Activated CD8-positive, alpha-beta T cell treated with anti-CD3 and anti-CD28 coated beads, Interleukin-2, amount 10 ng/mL, durations not matched to agents 7 days and 5 days (primary cell): ENCODE measurements at regions not wholly inside any gene's neighbourhood (a gene's known extent, or its start where the extent isn't known, plus 50 kb on each side); places are given as distances from the start of the nearest gene placed in this dataset.

ENCODE experiments used
- ATAC-seq: fragments of 150-1000 bp; cut with Tn5 transposase; one replicate; pipeline ENCODE4 v1.10.0; 2021; ENCODE audit warnings: moderate library complexity
- CTCF ChIA-PET: fragments of 350-600 bp; sonication (Branson Sonifier 250); formaldehyde crosslinking; loops from one replicate; lab custom pipeline; 2021; ENCODE audit warnings: antibody characterized with exemption; lab: Charles Lee
- POLR2A ChIA-PET: fragments of 350-600 bp; sonication (Branson Sonifier 250); formaldehyde crosslinking; loops from one replicate; lab custom pipeline; 2021; ENCODE audit warnings: antibody characterized with exemption; lab: Charles Lee
- DNase-seq: peaks from one replicate; pipeline ENCODE4 v3.0.0-alpha.2; 2020
- H3K27ac Mint-ChIP-seq: one replicate; pipeline ENCODE4 v1.8.0; 2021; ENCODE audit warnings: mild to moderate bottlenecking, mixed read lengths
- H3K27me3 Mint-ChIP-seq: one replicate; pipeline ENCODE4 v1.8.0; 2021; ENCODE audit warnings: low read depth, mixed read lengths
- H3K36me3 Mint-ChIP-seq: one replicate; pipeline ENCODE4 v1.8.0; 2021; ENCODE audit warnings: low read depth, mixed read lengths
- H3K4me1 Mint-ChIP-seq: one replicate; pipeline ENCODE4 v1.8.0; 2021; ENCODE audit warnings: low read depth, mixed read lengths
- H3K4me3 Mint-ChIP-seq: one replicate; pipeline ENCODE4 v1.8.0; 2021; ENCODE audit warnings: mild to moderate bottlenecking, mixed read lengths
- H3K9me3 Mint-ChIP-seq: one replicate; pipeline ENCODE4 v1.8.0; 2022; ENCODE audit warnings: mixed read lengths; ENCODE audit not compliant: insufficient read depth

- no peaks in the 10 kb centered on the region for H3K4me1 Mint-ChIP-seq
- ChIA-PET CTCF (interaction anchor here (1.1 to 1.6 kb wide), 2 partner anchors 36 to 219 kb away, joined by 3 to 4 read pairs; no protein-coding TSS in a partner anchor), POLR2A (no interaction called here)
- H3K9me3 Mint-ChIP-seq, result no peaks in the 10 kb centered on the region
- no peak overlapping the region for H3K27ac Mint-ChIP-seq
- H3K27me3 Mint-ChIP-seq, result no peaks in the 10 kb centered on the region
- H3K36me3 Mint-ChIP-seq, result no peaks in the 10 kb centered on the region
- DNase-seq (no peak), ATAC-seq (no peak)
- H3K4me3 Mint-ChIP-seq, result no peak overlapping the region
These were observed 111.0 kb downstream of the SLC25A47 start for GRCh38 chr14:100434033-100434601.

GRCh38 chr14:100434911-100435438 is 111.8 kb downstream of the SLC25A47 start:
- H3K27ac Mint-ChIP-seq, result no peak overlapping the region
- DNase-seq (no peak), ATAC-seq (no peak)
- no peaks in the 10 kb centered on the region for H3K4me1 Mint-ChIP-seq
- ChIA-PET CTCF (interaction anchor here (0.8 to 2.1 kb wide), 5 partner anchors 35 to 218 kb away, joined by 3 to 12 read pairs (median 3); no protein-coding TSS in a partner anchor), POLR2A (interaction anchor here (1.1 to 1.5 kb wide), 2 partner anchors 9 to 10 kb away, joined by 3 to 4 read pairs; no protein-coding TSS in a partner anchor)
- no peaks in the 10 kb centered on the region for H3K9me3 Mint-ChIP-seq
- no peak overlapping the region for H3K4me3 Mint-ChIP-seq
- H3K36me3 Mint-ChIP-seq, result no peaks in the 10 kb centered on the region
- no peaks in the 10 kb centered on the region for H3K27me3 Mint-ChIP-seq

GRCh38 chr14:100435459-100435858 is 112.3 kb downstream of the SLC25A47 start:
- CTCF ChIA-PET, result interaction anchor here (0.8 to 2.1 kb wide), 3 partner anchors 50 to 218 kb away, joined by 3 to 12 read pairs (median 3); no protein-coding TSS in a partner anchor
- H3K27ac Mint-ChIP-seq, result no peak overlapping the region
- POLR2A ChIA-PET, result interaction anchor here (1.1 to 1.5 kb wide), 2 partner anchors 8 to 10 kb away, joined by 3 to 4 read pairs; no protein-coding TSS in a partner anchor
- no peaks in the 10 kb centered on the region for H3K36me3 Mint-ChIP-seq
- no peak for DNase-seq
- H3K4me3 Mint-ChIP-seq, result no peak overlapping the region
- H3K27me3 Mint-ChIP-seq, result no peaks in the 10 kb centered on the region
- no peaks in the 10 kb centered on the region for H3K9me3 Mint-ChIP-seq
- no peaks in the 10 kb centered on the region for H3K4me1 Mint-ChIP-seq
- no peak for ATAC-seq

- Mint-ChIP-seq H3K4me1 (peaks cover 11% of the 10 kb centered on the region), H3K27ac (no peak overlapping the region), H3K36me3 (no peaks in the 10 kb centered on the region), H3K27me3 (no peaks in the 10 kb centered on the region), H3K9me3 (no peaks in the 10 kb centered on the region), H3K4me3 (no peak overlapping the region)
- POLR2A ChIA-PET, result no interaction called here
- CTCF ChIA-PET, result interaction anchor here (1.2 to 6.4 kb wide), 5 partner anchors 13 to 217 kb away, joined by 3 to 77 read pairs (median 12); no protein-coding TSS in a partner anchor
- DNase-seq, result no peak
- ATAC-seq, result no peak
These were observed 113.7 kb downstream of the SLC25A47 start for GRCh38 chr14:100436745-100437406.

- CTCF ChIA-PET, result interaction anchor here (3.5 to 6.4 kb wide), 2 partner anchors 207 to 216 kb away, joined by 27 to 77 read pairs; no protein-coding TSS in a partner anchor
- Mint-ChIP-seq H3K27me3 (no peaks in the 10 kb centered on the region), H3K4me1 (peaks cover 17% of the 10 kb centered on the region), H3K36me3 (no peaks in the 10 kb centered on the region), H3K4me3 (no peak overlapping the region), H3K9me3 (no peaks in the 10 kb centered on the region), H3K27ac (no peak overlapping the region)
- DNase-seq, result no peak
- no peak for ATAC-seq
- POLR2A ChIA-PET, result interaction anchor here (0.6 kb wide), 1 partner anchor 9 kb away, joined by 3 read pairs; no protein-coding TSS in a partner anchor
These were observed 115.1 kb downstream of the SLC25A47 start for GRCh38 chr14:100438271-100438670.

- H3K36me3 Mint-ChIP-seq, result no peaks in the 10 kb centered on the region
- H3K4me1 Mint-ChIP-seq, result peaks cover 17% of the 10 kb centered on the region
- ChIA-PET POLR2A (interaction anchor here (0.6 kb wide), 1 partner anchor 52 kb away, joined by 3 read pairs; no protein-coding TSS in a partner anchor), CTCF (interaction anchor here (1.1 to 6.4 kb wide), 8 partner anchors 9 to 218 kb away, joined by 3 to 77 read pairs (median 6); no protein-coding TSS in a partner anchor)
- H3K4me3 Mint-ChIP-seq, result no peak overlapping the region
- no peaks in the 10 kb centered on the region for H3K9me3 Mint-ChIP-seq
- ATAC-seq (no peak), DNase-seq (no peak)
- H3K27ac Mint-ChIP-seq, result no peak overlapping the region
- H3K27me3 Mint-ChIP-seq, result no peaks in the 10 kb centered on the region
These were observed 115.8 kb downstream of the SLC25A47 start for GRCh38 chr14:100438678-100439592.

GRCh38 chr14:100439781-100440180 is 116.6 kb downstream of the SLC25A47 start:
- no peaks in the 10 kb centered on the region for H3K9me3 Mint-ChIP-seq
- ATAC-seq, result no peak
- DNase-seq, result no peak
- H3K4me3 Mint-ChIP-seq, result no peak overlapping the region
- no peak overlapping the region for H3K27ac Mint-ChIP-seq
- CTCF ChIA-PET, result interaction anchor here (1.0 to 6.4 kb wide), 10 partner anchors 10 to 217 kb away, joined by 3 to 77 read pairs (median 5); no protein-coding TSS in a partner anchor
- POLR2A ChIA-PET, result interaction anchor here (0.6 kb wide), 1 partner anchor 51 kb away, joined by 3 read pairs; no protein-coding TSS in a partner anchor
- peaks cover 17% of the 10 kb centered on the region for H3K4me1 Mint-ChIP-seq
- no peaks in the 10 kb centered on the region for H3K27me3 Mint-ChIP-seq
- H3K36me3 Mint-ChIP-seq, result no peaks in the 10 kb centered on the region

- Mint-ChIP-seq H3K4me1 (peaks cover 17% of the 10 kb centered on the region), H3K27me3 (no peaks in the 10 kb centered on the region), H3K9me3 (no peaks in the 10 kb centered on the region), H3K27ac (no peak overlapping the region), H3K4me3 (no peak overlapping the region), H3K36me3 (no peaks in the 10 kb centered on the region)
- ATAC-seq (peak; percentile 67), DNase-seq (peak; percentile 54)
- CTCF ChIA-PET, result interaction anchor here (1.0 to 6.4 kb wide), 12 partner anchors 10 to 217 kb away, joined by 3 to 77 read pairs (median 6); no protein-coding TSS in a partner anchor
- POLR2A ChIA-PET, result no interaction called here
These were observed 117.1 kb downstream of the SLC25A47 start for GRCh38 chr14:100440207-100440631.

GRCh38 chr14:100440758-100441203 is 117.6 kb downstream of the SLC25A47 start:
- H3K4me3 Mint-ChIP-seq, result no peak overlapping the region
- no peaks in the 10 kb centered on the region for H3K27me3 Mint-ChIP-seq
- CTCF ChIA-PET, result interaction anchor here (1.0 to 6.4 kb wide), 8 partner anchors 14 to 216 kb away, joined by 3 to 77 read pairs (median 7); no protein-coding TSS in a partner anchor
- no peaks in the 10 kb centered on the region for H3K36me3 Mint-ChIP-seq
- POLR2A ChIA-PET, result no interaction called here
- no peak overlapping the region for H3K27ac Mint-ChIP-seq
- no peak for DNase-seq
- no peaks in the 10 kb centered on the region for H3K9me3 Mint-ChIP-seq
- peaks cover 17% of the 10 kb centered on the region for H3K4me1 Mint-ChIP-seq
- no peak for ATAC-seq

- ATAC-seq (no peak), DNase-seq (no peak)
- H3K9me3 Mint-ChIP-seq, result no peaks in the 10 kb centered on the region
- no peaks in the 10 kb centered on the region for H3K27me3 Mint-ChIP-seq
- ChIA-PET POLR2A (interaction anchor here (0.7 kb wide), 1 partner anchor 407 kb away, joined by 3 read pairs; no protein-coding TSS in a partner anchor), CTCF (interaction anchor here (1.5 to 6.4 kb wide), 4 partner anchors 57 to 212 kb away, joined by 4 to 77 read pairs (median 13); no protein-coding TSS in a partner anchor)
- no peak overlapping the region for H3K27ac Mint-ChIP-seq
- peaks cover 17% of the 10 kb centered on the region for H3K4me1 Mint-ChIP-seq
- H3K36me3 Mint-ChIP-seq, result no peaks in the 10 kb centered on the region
- no peak overlapping the region for H3K4me3 Mint-ChIP-seq
These were observed 118.3 kb downstream of the SLC25A47 start for GRCh38 chr14:100441271-100441947.
